ENCODE measurements at regions not wholly inside any gene's neighbourhood (a gene's known extent, or its start where the extent isn't known, plus 50 kb on each side); places are given as distances from the start of the nearest gene placed in this dataset.

DNA sequence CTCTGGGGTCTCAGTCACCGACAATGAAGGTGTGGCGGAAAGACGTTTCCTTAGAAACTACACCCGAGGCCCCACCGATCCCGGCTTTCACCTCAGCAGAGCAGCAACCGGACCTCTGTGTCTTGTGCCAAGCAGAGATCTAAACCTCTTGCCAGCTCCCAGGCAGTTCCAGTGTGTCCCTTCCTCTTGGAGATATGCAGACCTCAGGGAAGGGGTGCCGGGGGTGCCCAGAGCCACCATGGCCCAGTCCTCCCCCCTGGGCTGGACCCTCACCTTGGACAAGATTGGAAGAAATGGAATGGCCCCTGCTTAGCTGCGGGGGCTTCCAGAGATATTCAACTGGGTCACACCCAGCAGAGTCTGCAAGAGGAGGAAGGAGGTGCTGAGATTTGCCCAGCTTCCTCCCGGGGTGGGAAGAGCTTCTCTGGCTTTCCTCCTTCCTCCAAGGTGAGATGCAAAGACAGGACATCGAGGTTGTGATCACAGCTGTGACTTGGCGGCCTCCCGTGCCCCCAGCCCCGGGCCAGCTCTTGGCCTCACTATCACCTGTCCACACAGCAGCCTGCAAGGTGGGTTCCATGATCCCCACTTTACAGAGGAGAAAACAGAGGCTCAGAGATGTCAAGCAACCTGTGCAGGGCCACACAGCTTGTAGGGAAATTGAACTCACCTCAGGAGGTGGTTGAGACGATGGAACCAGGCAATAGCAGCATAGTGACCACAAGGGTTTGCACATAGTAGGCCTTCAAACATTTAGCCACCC, 281.7 kb upstream of the RTL1 start:
- TF ChIP-seq, protein P1, sequence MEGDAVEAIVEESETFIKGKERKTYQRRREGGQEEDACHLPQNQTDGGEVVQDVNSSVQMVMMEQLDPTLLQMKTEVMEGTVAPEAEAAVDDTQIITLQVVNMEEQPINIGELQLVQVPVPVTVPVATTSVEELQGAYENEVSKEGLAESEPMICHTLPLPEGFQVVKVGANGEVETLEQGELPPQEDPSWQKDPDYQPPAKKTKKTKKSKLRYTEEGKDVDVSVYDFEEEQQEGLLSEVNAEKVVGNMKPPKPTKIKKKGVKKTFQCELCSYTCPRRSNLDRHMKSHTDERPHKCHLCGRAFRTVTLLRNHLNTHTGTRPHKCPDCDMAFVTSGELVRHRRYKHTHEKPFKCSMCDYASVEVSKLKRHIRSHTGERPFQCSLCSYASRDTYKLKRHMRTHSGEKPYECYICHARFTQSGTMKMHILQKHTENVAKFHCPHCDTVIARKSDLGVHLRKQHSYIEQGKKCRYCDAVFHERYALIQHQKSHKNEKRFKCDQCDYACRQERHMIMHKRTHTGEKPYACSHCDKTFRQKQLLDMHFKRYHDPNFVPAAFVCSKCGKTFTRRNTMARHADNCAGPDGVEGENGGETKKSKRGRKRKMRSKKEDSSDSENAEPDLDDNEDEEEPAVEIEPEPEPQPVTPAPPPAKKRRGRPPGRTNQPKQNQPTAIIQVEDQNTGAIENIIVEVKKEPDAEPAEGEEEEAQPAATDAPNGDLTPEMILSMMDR (IDR thresholded peaks at IDR 0.05; ENCODE audit: low read depth, low read length): no peak
- H3K4me3 ChIP-seq (ENCODE audit: low read depth, low read length): no peak overlapping the region

DNA sequence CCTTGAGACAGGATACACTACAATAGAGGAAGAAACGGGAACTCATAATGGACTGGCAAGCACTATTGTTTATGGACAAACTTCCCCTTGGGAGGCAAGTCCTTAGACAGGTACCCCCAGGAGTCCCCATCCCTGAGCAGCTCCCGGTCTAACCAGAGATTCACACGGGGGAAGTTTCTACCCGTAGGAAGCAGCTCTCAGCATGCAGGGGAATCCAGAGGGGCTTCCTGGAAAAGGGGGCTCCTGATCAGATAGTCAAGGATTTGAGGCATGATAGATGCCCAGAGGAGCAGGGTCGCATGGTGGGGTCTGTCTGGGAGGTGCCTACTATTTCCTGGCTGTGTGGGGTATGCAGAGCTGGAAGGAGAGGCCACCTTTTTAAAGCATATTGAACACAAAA, 282.4 kb upstream of the RTL1 start:
- TF ChIP-seq, protein P1 (IDR thresholded peaks at IDR 0.05; ENCODE audit: low read depth, low read length): no peak
- no peak overlapping the region for H3K4me3 ChIP-seq (ENCODE audit: low read depth, low read length)

DNA sequence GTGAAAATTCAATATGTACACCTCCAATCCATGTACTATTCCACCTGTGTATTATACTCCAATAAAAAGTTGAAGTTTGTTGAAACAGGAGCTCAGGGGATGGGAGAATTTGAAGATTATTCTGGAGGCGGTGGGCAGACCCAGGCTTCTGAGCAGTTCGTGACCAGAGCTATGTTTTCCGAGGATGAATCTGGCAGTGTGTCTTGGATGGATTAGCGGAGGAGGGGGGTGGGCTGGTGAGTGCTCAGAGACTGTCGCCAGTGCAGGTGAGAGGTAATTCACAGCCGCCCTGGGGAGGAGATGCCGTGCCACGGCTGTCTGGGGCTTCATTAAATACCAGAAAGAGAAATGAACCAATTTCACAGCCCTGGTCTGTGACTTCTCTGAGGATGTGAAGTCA, 283.0 kb upstream of the RTL1 start:
- TF ChIP-seq, protein P1 (IDR thresholded peaks at IDR 0.05; ENCODE audit: low read depth, low read length): no peak
- no peak overlapping the region for H3K4me3 ChIP-seq (ENCODE audit: low read depth, low read length)

DNA sequence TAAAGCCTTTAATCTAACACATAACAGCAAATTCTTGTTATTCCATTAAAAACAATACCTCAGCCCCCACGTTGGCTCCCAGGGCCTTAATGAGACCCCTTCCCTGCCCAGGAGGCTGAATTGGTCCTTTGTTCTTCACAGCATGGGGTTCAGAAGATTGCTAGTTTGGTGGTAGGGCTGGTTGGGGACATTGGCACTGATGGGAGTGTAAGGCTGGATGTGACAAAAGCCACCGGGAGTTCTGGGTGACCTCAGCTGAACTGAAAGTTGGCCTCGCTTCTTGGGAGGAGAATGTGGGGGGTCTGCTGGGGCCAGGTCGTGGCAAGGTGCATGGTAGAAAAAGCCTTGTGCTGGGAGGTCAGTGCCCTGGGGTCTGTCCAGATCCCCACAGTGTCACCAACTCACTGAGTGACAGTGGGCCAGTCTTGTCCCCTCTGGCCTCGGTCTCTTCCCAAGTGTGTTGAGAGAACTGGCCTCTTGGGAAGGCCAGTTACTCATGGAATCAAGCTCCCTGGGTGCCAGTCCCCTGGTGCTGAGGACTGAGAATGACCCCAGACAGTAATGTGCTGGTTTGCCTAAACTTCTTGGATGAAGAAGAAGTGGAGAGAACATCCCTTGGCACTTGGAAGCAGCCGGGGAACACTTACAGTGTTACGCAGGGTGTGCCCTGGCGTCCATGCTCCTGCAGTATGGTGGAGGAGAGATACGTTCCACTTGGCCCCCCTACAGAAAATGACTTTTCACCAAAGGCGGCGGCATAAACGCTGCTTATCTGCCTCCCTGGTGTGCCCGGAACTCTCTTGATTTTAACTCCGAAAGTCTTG, 283.7 kb upstream of the RTL1 start:
- no peak overlapping the region for H3K4me3 ChIP-seq (ENCODE audit: low read depth, low read length)
- TF ChIP-seq, protein P1 (IDR thresholded peaks at IDR 0.05; ENCODE audit: low read depth, low read length): no peak

DNA sequence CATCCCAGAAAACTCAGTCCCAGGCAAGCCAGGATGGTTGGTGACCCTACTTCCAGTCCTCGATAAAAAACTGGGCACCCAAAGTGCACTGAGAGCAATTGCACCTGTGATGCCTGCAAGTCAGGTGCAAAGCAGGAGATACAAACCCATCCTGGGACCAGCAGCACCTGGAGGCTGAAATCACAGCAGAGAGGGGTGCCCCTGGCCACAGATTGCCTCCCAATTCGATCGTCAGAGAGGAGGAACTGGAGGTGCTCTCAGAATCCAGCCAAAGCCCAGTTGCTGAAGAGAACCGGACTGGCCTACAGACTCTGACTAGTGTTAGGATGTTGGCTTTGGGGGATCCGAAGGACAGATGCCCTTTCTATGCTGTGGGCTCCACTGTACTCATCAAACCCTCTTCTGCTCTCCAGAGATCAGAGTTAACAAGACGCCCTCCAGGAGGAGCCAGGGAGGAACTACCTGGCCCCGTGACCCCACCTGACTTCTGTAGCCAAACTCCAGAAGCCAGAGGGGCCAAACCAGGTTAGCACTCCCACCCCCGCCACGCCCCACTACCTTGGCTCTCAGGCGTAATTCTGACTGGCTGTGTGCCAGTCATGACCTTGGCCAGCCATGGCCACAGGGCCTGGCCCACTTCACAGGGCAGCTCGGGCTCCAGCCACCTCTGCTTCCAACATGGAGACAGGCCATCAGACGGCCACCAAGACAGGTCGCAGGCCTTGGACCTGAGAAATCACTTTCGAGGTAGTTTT, 284.5 kb upstream of the RTL1 start:
- no peak overlapping the region for H3K4me3 ChIP-seq (ENCODE audit: low read depth, low read length)
- TF ChIP-seq, protein P1 (IDR thresholded peaks at IDR 0.05; ENCODE audit: low read depth, low read length): no peak

- TF ChIP-seq, protein P1 (IDR thresholded peaks at IDR 0.05; ENCODE audit: low read depth, low read length): no peak
- no peak overlapping the region for H3K4me3 ChIP-seq (ENCODE audit: low read depth, low read length)
Measured at GRCh38 chr14:101188571-101188915, 285.0 kb upstream of the RTL1 start.
